H1 (cell line): ENCODE measurements at regions not wholly inside any gene's neighbourhood (a gene's known extent, or its start where the extent isn't known, plus 50 kb on each side); places are given as distances from the start of the nearest gene placed in this dataset.

Experiments
- CTCF ChIA-PET: fragments of 300-600 bp; sonication (Branson Sonifier 250); formaldehyde crosslinking; loops from one replicate; lab custom pipeline; 2021; ENCODE audit not compliant: partially characterized antibody; lab: Charles Lee
- POLR2A ChIA-PET: fragments of 300-600 bp; sonication (Branson Sonifier 250); formaldehyde crosslinking; loops from one replicate; lab custom pipeline; 2021; ENCODE audit warnings: inconsistent platforms; ENCODE audit not compliant: partially characterized antibody; lab: Charles Lee
- DNase-seq, 2 experiments: peaks; one replicate each; pipeline versions ENCODE4 v3.0.0 to v3.0.0-alpha.2; 2010 to 2022; ENCODE audit warnings: low spot score in 2 of 2, low read depth in 1 of 2, mixed read lengths in 1 of 2
- FAIRE-seq: peaks from 2 replicates; lab custom pipeline; 2011; peaks lifted over from hg19 to GRCh38; lab: Jason Lieb, UNC
- H2AFZ ChIP-seq: 2 replicates; pipeline ENCODE4 v1.8.1; 2012; ENCODE audit warnings: low read length, inconsistent platforms
- H2AK5ac ChIP-seq: 2 replicates; pipeline ENCODE4 v1.6.1; 2013; ENCODE audit warnings: low read depth, low read length
- H2BK120ac ChIP-seq: replicated peaks from 2 replicates; pipeline ENCODE3; 2013; ENCODE audit warnings: low read depth, low read length, inconsistent platforms
- H2BK12ac ChIP-seq: 2 replicates; pipeline ENCODE4 v1.6.1; 2013; ENCODE audit warnings: low read depth, low read length
- H2BK15ac ChIP-seq: 2 replicates; pipeline ENCODE4 v1.6.1; 2013; ENCODE audit warnings: low read length
- H2BK20ac ChIP-seq: 2 replicates; pipeline ENCODE4 v1.6.1; 2013; ENCODE audit warnings: low read length
- H2BK5ac ChIP-seq: 2 replicates; pipeline ENCODE4 v1.6.1; 2013; ENCODE audit warnings: low read depth, low read length
- H3K14ac ChIP-seq: 2 replicates; pipeline ENCODE4 v1.6.1; 2013; ENCODE audit warnings: inconsistent platforms; ENCODE audit not compliant: insufficient read length
- H3K18ac ChIP-seq: 2 replicates; pipeline ENCODE4 v1.6.1; 2013; ENCODE audit warnings: low read length; ENCODE audit errors: extremely low read depth
- H3K23ac ChIP-seq: 2 replicates; pipeline ENCODE4 v1.6.1; 2013; ENCODE audit warnings: inconsistent platforms; ENCODE audit not compliant: insufficient read length
- H3K23me2 ChIP-seq: 2 replicates; pipeline ENCODE4 v1.6.1; 2013; ENCODE audit warnings: low read depth, low read length
- H3K27ac ChIP-seq: 2 replicates; pipeline ENCODE4 v1.6.1; 2011; ENCODE audit warnings: low read depth, low read length, inconsistent platforms
- H3K27me3 ChIP-seq, 4 experiments: replicated peaks in 1 of 4; 1 replicate in 1 of 4; 2 replicates in 3 of 4; pipeline versions ENCODE4 v1.6.1 to v1.8.1; 2011 to 2013; ENCODE audit warnings: low read length in 3 of 4, mild to moderate bottlenecking in 3 of 4, inconsistent platforms in 2 of 4, mixed read lengths in 2 of 4, moderate library complexity in 1 of 4; ENCODE audit not compliant: control insufficient read depth in 3 of 4, insufficient read depth in 3 of 4; ENCODE audit errors: extremely low read depth in 1 of 4
- H3K36me3 ChIP-seq, 4 experiments: 2 replicates each; pipeline versions ENCODE4 v1.6.1 to v1.8.1; 2011 to 2013; ENCODE audit warnings: mild to moderate bottlenecking in 4 of 4, low read length in 3 of 4, moderate library complexity in 2 of 4, control low read depth in 1 of 4, inconsistent platforms in 1 of 4; ENCODE audit not compliant: insufficient read depth in 4 of 4, control insufficient read depth in 2 of 4
- H3K4ac ChIP-seq: replicated peaks from 2 replicates; pipeline ENCODE3; 2013; ENCODE audit warnings: low read length, low read depth, mixed read lengths, inconsistent platforms; ENCODE audit not compliant: insufficient read length
- H3K4me1 ChIP-seq, 4 experiments: replicated peaks in 1 of 4; 1 replicate in 1 of 4; 2 replicates in 3 of 4; pipeline versions ENCODE4 v1.6.1 to v1.8.1; 2011 to 2013; ENCODE audit warnings: low read length in 3 of 4, inconsistent platforms in 2 of 4, mixed read lengths in 1 of 4; ENCODE audit not compliant: insufficient read depth in 4 of 4, control insufficient read depth in 3 of 4
- H3K4me2 ChIP-seq, 2 experiments: 2 replicates each; pipeline versions ENCODE4 v1.6.1 to v1.8.1; 2011 to 2013; ENCODE audit warnings: low read depth in 2 of 2, low read length in 2 of 2, control low read depth in 1 of 2, inconsistent platforms in 1 of 2, mild to moderate bottlenecking in 1 of 2; ENCODE audit not compliant: insufficient read depth in 1 of 2
- H3K4me3 ChIP-seq, 4 experiments: fragments of 200-600, 300-600 bp in 1 of 4; sonication (generic), shearing (Covaris generic), sonication (Bioruptor Twin) in 1 of 4; 2 replicates each; pipeline versions ENCODE4 v1.5.1 to v1.8.1; 2011 to 2016; ENCODE audit warnings: low read length in 4 of 4, low read depth in 3 of 4, control low read depth in 2 of 4, inconsistent platforms in 2 of 4, mild to moderate bottlenecking in 2 of 4, mixed read lengths in 1 of 4, moderate library complexity in 1 of 4; ENCODE audit not compliant: insufficient read depth in 2 of 4; ENCODE audit errors: extremely low read depth in 1 of 4
- H3K56ac ChIP-seq: replicated peaks from 2 replicates; pipeline ENCODE3; 2013; ENCODE audit warnings: low read depth, mild to moderate bottlenecking, mixed read lengths, low read length, inconsistent platforms; ENCODE audit not compliant: insufficient read length
- H3K79me1 ChIP-seq: 2 replicates; pipeline ENCODE4 v1.6.1; 2013; ENCODE audit warnings: low read depth, low read length, control low read depth
- H3K79me2 ChIP-seq, 2 experiments: 2 replicates each; pipeline versions ENCODE4 v1.6.1 to v1.8.1; 2012 to 2013; ENCODE audit warnings: low read length in 2 of 2, mild to moderate bottlenecking in 2 of 2, inconsistent platforms in 1 of 2; ENCODE audit not compliant: insufficient read depth in 2 of 2, control insufficient read depth in 1 of 2
- H3K9ac ChIP-seq, 4 experiments: replicated peaks in 1 of 4; 1 replicate in 1 of 4; 2 replicates in 3 of 4; pipeline versions ENCODE4 v1.6.1 to v1.8.1; 2011 to 2013; ENCODE audit warnings: low read depth in 3 of 4, low read length in 3 of 4, control low read depth in 2 of 4, mild to moderate bottlenecking in 2 of 4, moderate library complexity in 2 of 4, inconsistent platforms in 1 of 4; ENCODE audit errors: extremely low read depth in 1 of 4
- H3K9me3 ChIP-seq, 2 experiments: 2 replicates each; pipeline versions ENCODE4 v1.6.1 to v1.8.1; 2012 to 2013; ENCODE audit warnings: mild to moderate bottlenecking in 2 of 2, moderate library complexity in 2 of 2, control low read depth in 1 of 2, inconsistent platforms in 1 of 2, low read depth in 1 of 2, low read length in 1 of 2, mixed read lengths in 1 of 2; ENCODE audit not compliant: insufficient read depth in 2 of 2
- H4K20me1 ChIP-seq, 2 experiments: replicated peaks in 1 of 2; 2 replicates each; pipeline versions ENCODE3 to v1.8.1; 2011 to 2013; ENCODE audit warnings: inconsistent platforms in 2 of 2, low read length in 2 of 2, mild to moderate bottlenecking in 1 of 2; ENCODE audit not compliant: insufficient read depth in 2 of 2, control insufficient read depth in 1 of 2
- H4K5ac ChIP-seq: 2 replicates; pipeline ENCODE4 v1.6.1; 2013; ENCODE audit warnings: low read length, low read depth, mixed read lengths, inconsistent platforms; ENCODE audit not compliant: insufficient read length
- H4K8ac ChIP-seq: 2 replicates; pipeline ENCODE4 v1.8.0; 2013; ENCODE audit warnings: mild to moderate bottlenecking, moderate library complexity, low read length, inconsistent platforms; ENCODE audit not compliant: insufficient read depth; ENCODE audit errors: extremely low read depth
- H4K91ac ChIP-seq: replicated peaks from 2 replicates; pipeline ENCODE3; 2013; ENCODE audit warnings: low read length, mixed read lengths, inconsistent platforms; ENCODE audit not compliant: insufficient read length
- ASH2L ChIP-seq: fragments of 200-600, 300-600 bp; sonication (generic); IDR thresholded peaks from one replicate; pipeline ENCODE4 v1.7.1; 2017; ENCODE audit warnings: low read length
- CHD2 ChIP-seq: IDR thresholded peaks from 2 replicates; pipeline ENCODE4 v1.6.1; 2012; ENCODE audit warnings: low read length, improper control_type of control experiment
- POLR2A ChIP-seq, 2 experiments: IDR thresholded peaks; 1 replicate in 1 of 2; 2 replicates in 1 of 2; pipeline ENCODE4 v1.6.1; 2011; ENCODE audit warnings: low read depth in 2 of 2, low read length in 2 of 2, mild to moderate bottlenecking in 2 of 2; ENCODE audit errors: control extremely low read depth in 1 of 2
- POLR2AphosphoS5 ChIP-seq: IDR thresholded peaks from 2 replicates; pipeline ENCODE4 v1.6.1; 2011; ENCODE audit warnings: low read depth, low read length
- RAD21 ChIP-seq, 2 experiments: IDR thresholded peaks in 1 of 2; conservative IDR thresholded peaks in 1 of 2; 2 replicates each; pipeline ENCODE4 v1.6.1; 2011; ENCODE audit warnings: low read depth in 2 of 2, low read length in 2 of 2, improper control_type of control experiment in 1 of 2, inconsistent platforms in 1 of 2, mild to moderate bottlenecking in 1 of 2, moderate library complexity in 1 of 2
- SAP30 ChIP-seq: fragments of 300-600 bp; sonication (generic); IDR thresholded peaks from 2 replicates; pipeline ENCODE4 v1.7.1; 2012; ENCODE audit warnings: low read length, moderate library complexity, mild to moderate bottlenecking, inconsistent platforms; ENCODE audit not compliant: insufficient read depth, insufficient replicate concordance
- SIN3A ChIP-seq, 2 experiments: IDR thresholded peaks in 1 of 2; conservative IDR thresholded peaks in 1 of 2; 2 replicates each; pipeline ENCODE4 v1.6.1; 2011 to 2012; ENCODE audit warnings: low read length in 2 of 2, improper control_type of control experiment in 1 of 2, low read depth in 1 of 2, mild to moderate bottlenecking in 1 of 2
- SP2 ChIP-seq: IDR thresholded peaks from 2 replicates; pipeline ENCODE4 v1.6.1; 2012; ENCODE audit warnings: mild to moderate bottlenecking, low read length, inconsistent platforms
- WGBS, 2 experiments: shearing (Covaris generic) in 1 of 2; methylation state at CpG; one replicate each; pipeline versions ENCODE4 v1.1.6 to v1.1.7; 2013 to 2015; ENCODE audit warnings: low lambda C conversion rate in 2 of 2, mixed read lengths in 2 of 2, inconsistent platforms in 1 of 2, low coverage in 1 of 2, missing lambda C conversion rate in 1 of 2; ENCODE audit not compliant: insufficient replicate concordance in 2 of 2, insufficient coverage in 1 of 2, insufficient read length in 1 of 2; ENCODE audit errors: extremely low coverage in 1 of 2, missing lambda C conversion rate in 1 of 2; 5-methylcytosine and 5-hydroxymethylcytosine counted together
- TF ChIP-seq, protein P1 (sequence below), 3 experiments: IDR thresholded peaks; 1 replicate in 2 of 3; 2 replicates in 1 of 3; pipeline versions ENCODE4 v1.5.1 to v1.6.1; 2011; ENCODE audit warnings: low read length in 3 of 3, mild to moderate bottlenecking in 3 of 3, inconsistent platforms in 2 of 3, low read depth in 1 of 3, moderate library complexity in 1 of 3; ENCODE audit not compliant: insufficient read depth in 1 of 3; ENCODE audit errors: control extremely low read depth in 1 of 3

DNA sequence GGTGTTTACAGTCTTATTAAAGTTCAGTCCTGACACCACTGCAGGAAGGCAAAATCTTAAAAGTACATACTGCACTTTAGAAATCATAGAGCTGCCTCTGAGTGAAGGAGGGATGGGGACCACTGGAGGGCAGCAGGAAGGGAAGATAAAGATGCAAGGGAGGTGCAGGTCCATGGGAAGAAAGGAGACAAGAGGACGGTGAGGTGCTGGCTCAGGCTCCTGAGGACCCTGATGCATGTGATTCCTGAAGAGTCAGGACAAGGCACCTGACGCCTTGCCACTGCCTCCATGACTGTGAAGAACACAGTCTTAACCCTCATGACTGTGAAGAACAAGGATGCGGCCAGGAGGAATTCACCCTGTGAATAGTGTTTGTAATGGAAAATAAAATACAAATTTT lies 116.2 kb upstream of the NPAS2 start:
- ChIA-PET POLR2A (no interaction called here), CTCF (no interaction called here)
- Histone ChIP-seq H3K79me1 (no peaks in the 10 kb centered on the region), H3K23me2 (0 out of 2 replicates have a peak, but pooled peaks cover 2% of the 10 kb centered on the region), H4K91ac (no peak overlapping the region), H2AFZ (no peak overlapping the region), H3K27me3 (no peaks in the 10 kb centered on the region), H3K36me3 (no peaks in the 10 kb centered on the region), H3K9ac (no peak overlapping the region), H4K8ac (no peak overlapping the region), H2BK120ac (no peak overlapping the region), H2BK5ac (no peak overlapping the region), H2AK5ac (no peak overlapping the region), H2BK12ac (0 out of 2 replicates have a peak overlapping the region, but pooled peaks have one; percentile 60), H3K4me1 (peaks cover 0 to 6% (median 2%) of the 10 kb centered on the region in 4 experiments; a peak in 3 of 7 replicates), H2BK20ac (no peak overlapping the region), H4K20me1 (no peaks in the 10 kb centered on the region), H4K5ac (no peak overlapping the region), H3K56ac (no peak overlapping the region), H3K79me2 (no peaks in the 10 kb centered on the region), H2BK15ac (no peak overlapping the region), H3K14ac (no peak overlapping the region), H3K23ac (no peak overlapping the region), H3K27ac (no peak overlapping the region), H3K9me3 (no peaks in the 10 kb centered on the region), H3K4me3 (no peak overlapping the region), H3K18ac (no peak overlapping the region), H3K4ac (no peak overlapping the region), H3K4me2 (no peak overlapping the region)
- TF ChIP-seq POLR2AphosphoS5 (no peak), ASH2L (no peak), SP2 (no peak), CHD2 (no peak), SIN3A (conservative IDR thresholded peaks at IDR 0.05 in 1 of 2, IDR thresholded peaks at IDR 0.05 in 1 of 2; ENCODE audit: low read depth in 1 of 2, low read length in 2 of 2) (no peak), POLR2A (IDR thresholded peaks at IDR 0.05; ENCODE audit: control extremely low read depth in 1 of 2, low read depth in 2 of 2, low read length in 2 of 2) (no peak), RAD21 (IDR thresholded peaks at IDR 0.05 in 1 of 2, conservative IDR thresholded peaks at IDR 0.05 in 1 of 2; ENCODE audit: low read depth in 2 of 2, low read length in 2 of 2) (peak; percentile 22 to 33; a peak in 2 of 4 replicates), SAP30 (no peak)
- TF ChIP-seq, protein P1, sequence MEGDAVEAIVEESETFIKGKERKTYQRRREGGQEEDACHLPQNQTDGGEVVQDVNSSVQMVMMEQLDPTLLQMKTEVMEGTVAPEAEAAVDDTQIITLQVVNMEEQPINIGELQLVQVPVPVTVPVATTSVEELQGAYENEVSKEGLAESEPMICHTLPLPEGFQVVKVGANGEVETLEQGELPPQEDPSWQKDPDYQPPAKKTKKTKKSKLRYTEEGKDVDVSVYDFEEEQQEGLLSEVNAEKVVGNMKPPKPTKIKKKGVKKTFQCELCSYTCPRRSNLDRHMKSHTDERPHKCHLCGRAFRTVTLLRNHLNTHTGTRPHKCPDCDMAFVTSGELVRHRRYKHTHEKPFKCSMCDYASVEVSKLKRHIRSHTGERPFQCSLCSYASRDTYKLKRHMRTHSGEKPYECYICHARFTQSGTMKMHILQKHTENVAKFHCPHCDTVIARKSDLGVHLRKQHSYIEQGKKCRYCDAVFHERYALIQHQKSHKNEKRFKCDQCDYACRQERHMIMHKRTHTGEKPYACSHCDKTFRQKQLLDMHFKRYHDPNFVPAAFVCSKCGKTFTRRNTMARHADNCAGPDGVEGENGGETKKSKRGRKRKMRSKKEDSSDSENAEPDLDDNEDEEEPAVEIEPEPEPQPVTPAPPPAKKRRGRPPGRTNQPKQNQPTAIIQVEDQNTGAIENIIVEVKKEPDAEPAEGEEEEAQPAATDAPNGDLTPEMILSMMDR (IDR thresholded peaks at IDR 0.05; ENCODE audit: control extremely low read depth in 1 of 3, insufficient read depth in 1 of 3, low read depth in 1 of 3, low read length in 3 of 3) = peak in 2 of 3 experiments; percentile 14 to 34; a peak in 1 of 4 replicates
- 75% methylated on average over 3 of the region's 3 CpGs; no CpG with 5 or more reads in 1 of the 2 experiments for WGBS, 2 experiments
- DNase-seq = peak in 1 of 2 experiments; percentile 16
- FAIRE-seq = no peak
